OCI-LY7 (cell line): ENCODE measurements at regions not wholly inside any gene's neighbourhood (a gene's known extent, or its start where the extent isn't known, plus 50 kb on each side); places are given as distances from the start of the nearest gene placed in this dataset.

Experiments used
- BruUV-seq: library from RNA; stranded (reverse); fragments of 400-500 nt; replicated peaks from 2 replicates; lab custom pipeline; 2021; lab: Mats Ljungman, UMichigan
- CTCF ChIA-PET: fragments of 300-600 bp; sonication (Branson Sonifier 250); formaldehyde crosslinking; loops from one replicate; lab custom pipeline; 2022; ENCODE audit warnings: antibody characterized with exemption; ENCODE audit not compliant: unreplicated experiment; lab: Charles Lee
- POLR2A ChIA-PET: fragments of 300-600 bp; sonication (Branson Sonifier 250); formaldehyde crosslinking; loops from one replicate; lab custom pipeline; 2022; ENCODE audit warnings: antibody characterized with exemption; lab: Charles Lee
- DNase-seq: peaks from one replicate; pipeline ENCODE4 v3.0.0-alpha.2; 2015; ENCODE audit warnings: low spot score
- H2AFZ ChIP-seq: fragments of 200-600 bp; sonication (generic), shearing (Covaris generic); 2 replicates; pipeline ENCODE4 v1.6.1; 2014; ENCODE audit warnings: mild to moderate bottlenecking, antibody characterized with exemption, low read length, moderate library complexity
- H3K27ac ChIP-seq: fragments of 200-600 bp; sonication (generic); 2 replicates; pipeline ENCODE4 v1.5.1; 2014; ENCODE audit warnings: mixed run types, low read depth, mild to moderate bottlenecking, moderate library complexity, low read length, inconsistent platforms; ENCODE audit not compliant: poor library complexity, severe bottlenecking
- H3K36me3 ChIP-seq: fragments of 200-600 bp; sonication (generic); 2 replicates; pipeline ENCODE4 v1.6.1; 2014; ENCODE audit warnings: mild to moderate bottlenecking, antibody characterized with exemption, low read length, moderate library complexity, mixed read lengths; ENCODE audit not compliant: insufficient read depth
- H3K4me1 ChIP-seq: fragments of 200-600 bp; sonication (generic); 2 replicates; pipeline ENCODE4 v1.5.1; 2014; ENCODE audit warnings: mild to moderate bottlenecking, low read length; ENCODE audit not compliant: insufficient read depth, poor library complexity, severe bottlenecking
- H3K4me2 ChIP-seq: fragments of 200-600 bp; sonication (generic); 2 replicates; pipeline ENCODE4 v1.6.1; 2014; ENCODE audit warnings: mild to moderate bottlenecking, low read length
- H3K4me3 ChIP-seq: fragments of 200-600 bp; sonication (generic); 2 replicates; pipeline ENCODE4 v1.5.1; 2014; ENCODE audit warnings: mild to moderate bottlenecking, low read depth, low read length; ENCODE audit not compliant: poor library complexity, severe bottlenecking
- H3K79me2 ChIP-seq: fragments of 200-600 bp; sonication (generic); 2 replicates; pipeline ENCODE4 v1.6.1; 2016; ENCODE audit warnings: low read depth, mild to moderate bottlenecking, low read length, moderate library complexity, mixed read lengths; ENCODE audit not compliant: insufficient read depth
- H3K9me2 ChIP-seq: fragments of 200-600 bp; sonication (generic); 2 replicates; pipeline ENCODE4 v1.6.1; 2016; ENCODE audit warnings: mild to moderate bottlenecking, low read length, mixed read lengths; ENCODE audit not compliant: insufficient read depth
- H3K9me3 ChIP-seq: fragments of 200-600 bp; sonication (generic); 2 replicates; pipeline ENCODE4 v1.6.1; 2014; ENCODE audit warnings: mild to moderate bottlenecking, mixed run types, low read length, mixed read lengths
- H4K20me1 ChIP-seq: fragments of 200-600 bp; sonication (generic); 2 replicates; pipeline ENCODE4 v1.6.1; 2014; ENCODE audit warnings: mild to moderate bottlenecking, antibody characterized with exemption, low read length, moderate library complexity, mixed read lengths; ENCODE audit not compliant: insufficient read depth
- EZH2phosphoT487 ChIP-seq: fragments of 200-600 bp; sonication (generic); IDR thresholded peaks from 2 replicates; pipeline ENCODE4 v1.6.1; 2018; ENCODE audit warnings: low read depth, borderline replicate concordance, mild to moderate bottlenecking, mixed run types, antibody characterized with exemption, low read length, moderate library complexity, mixed read lengths
- intact Hi-C: fragments of 100-400 bp; cut with micrococcal nuclease; formaldehyde crosslinking; loops from one replicate; pipeline ENCODE4 v1.10.0; 2022; ENCODE audit not compliant: unreplicated experiment
- TF ChIP-seq, protein P1 (sequence below): fragments of 200-600 bp; sonication (generic); conservative IDR thresholded peaks from 2 replicates; pipeline ENCODE4 v1.5.1; 2014; ENCODE audit warnings: mild to moderate bottlenecking, antibody characterized with exemption, low read length, moderate library complexity, mixed read lengths

GRCh38 chr12:94783862-94784261 is 133.5 kb upstream of the TMCC3 start:
- intact Hi-C loops = no loop called here
- no peaks in the 10 kb centered on the region for H3K9me2 ChIP-seq
- POLR2A ChIA-PET = interaction anchor here (0.6 to 1.4 kb wide), 5 partner anchors 9 to 59 kb away, joined by 3 to 7 read pairs (median 3); no protein-coding TSS in a partner anchor
- H3K79me2 ChIP-seq = no peaks in the 10 kb centered on the region
- H3K9me3 ChIP-seq = peaks cover 17% of the 10 kb centered on the region; the same call in 1 of the 2 replicates
- CTCF ChIA-PET = interaction anchor here (1.2 kb wide), 1 partner anchor 9 kb away, joined by 4 read pairs; no protein-coding TSS in a partner anchor
- no peak overlapping the region for H3K4me3 ChIP-seq
- no peak overlapping the region for H2AFZ ChIP-seq
- no peak overlapping the region for H3K27ac ChIP-seq
- no peak for DNase-seq
- TF ChIP-seq, protein P1, sequence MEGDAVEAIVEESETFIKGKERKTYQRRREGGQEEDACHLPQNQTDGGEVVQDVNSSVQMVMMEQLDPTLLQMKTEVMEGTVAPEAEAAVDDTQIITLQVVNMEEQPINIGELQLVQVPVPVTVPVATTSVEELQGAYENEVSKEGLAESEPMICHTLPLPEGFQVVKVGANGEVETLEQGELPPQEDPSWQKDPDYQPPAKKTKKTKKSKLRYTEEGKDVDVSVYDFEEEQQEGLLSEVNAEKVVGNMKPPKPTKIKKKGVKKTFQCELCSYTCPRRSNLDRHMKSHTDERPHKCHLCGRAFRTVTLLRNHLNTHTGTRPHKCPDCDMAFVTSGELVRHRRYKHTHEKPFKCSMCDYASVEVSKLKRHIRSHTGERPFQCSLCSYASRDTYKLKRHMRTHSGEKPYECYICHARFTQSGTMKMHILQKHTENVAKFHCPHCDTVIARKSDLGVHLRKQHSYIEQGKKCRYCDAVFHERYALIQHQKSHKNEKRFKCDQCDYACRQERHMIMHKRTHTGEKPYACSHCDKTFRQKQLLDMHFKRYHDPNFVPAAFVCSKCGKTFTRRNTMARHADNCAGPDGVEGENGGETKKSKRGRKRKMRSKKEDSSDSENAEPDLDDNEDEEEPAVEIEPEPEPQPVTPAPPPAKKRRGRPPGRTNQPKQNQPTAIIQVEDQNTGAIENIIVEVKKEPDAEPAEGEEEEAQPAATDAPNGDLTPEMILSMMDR = no peak
- no peak for TF ChIP-seq EZH2phosphoT487
- no TSS peak for BruUV-seq
- H3K36me3 ChIP-seq = peaks cover 4% of the 10 kb centered on the region; the same call in 1 of the 2 replicates
- H3K4me1 ChIP-seq = peaks cover 31% of the 10 kb centered on the region
- H3K4me2 ChIP-seq = peak overlapping the region; percentile 23; the same call in 1 of the 2 replicates
- H4K20me1 ChIP-seq = no peaks in the 10 kb centered on the region

GRCh38 chr12:94783343-94783742 is 133.0 kb upstream of the TMCC3 start:
- H3K36me3 ChIP-seq = peaks cover 4% of the 10 kb centered on the region; the same call in 1 of the 2 replicates
- no peaks in the 10 kb centered on the region for H4K20me1 ChIP-seq
- DNase-seq = no peak
- peaks cover 17% of the 10 kb centered on the region; the same call in 1 of the 2 replicates for H3K9me3 ChIP-seq
- ChIA-PET CTCF (interaction anchor here (1.2 kb wide), 1 partner anchor 9 kb away, joined by 4 read pairs; no protein-coding TSS in a partner anchor), POLR2A (interaction anchor here (0.6 to 1.4 kb wide), 4 partner anchors 9 to 60 kb away, joined by 3 to 7 read pairs (median 4); no protein-coding TSS in a partner anchor)
- H3K4me3 ChIP-seq = no peak overlapping the region
- H2AFZ ChIP-seq = no peak overlapping the region
- intact Hi-C loops = no loop called here
- no peaks in the 10 kb centered on the region for H3K79me2 ChIP-seq
- no peak for TF ChIP-seq EZH2phosphoT487
- TF ChIP-seq, protein P1 = no peak
- no peaks in the 10 kb centered on the region for H3K9me2 ChIP-seq
- peaks cover 27% of the 10 kb centered on the region for H3K4me1 ChIP-seq
- BruUV-seq = no TSS peak
- H3K27ac ChIP-seq = no peak overlapping the region
- no peak overlapping the region for H3K4me2 ChIP-seq

DNA sequence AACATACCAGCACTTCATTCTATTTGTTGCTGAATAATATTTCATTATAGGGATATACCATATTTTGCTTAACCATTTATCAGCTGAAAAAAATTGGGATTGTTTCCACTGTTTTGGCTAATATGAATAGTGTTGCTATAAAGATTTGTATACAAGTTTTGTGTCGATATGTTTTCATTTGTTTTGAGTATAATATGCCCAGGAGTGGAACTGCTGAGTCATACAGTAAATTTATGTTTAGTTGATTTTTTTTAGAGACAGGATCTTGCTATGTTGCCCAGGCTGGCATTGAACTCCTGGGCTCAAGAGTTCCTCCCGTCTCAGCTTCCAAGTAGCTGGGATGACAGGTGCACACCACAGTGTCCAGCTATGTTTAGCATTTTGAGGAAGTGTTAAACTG is 131.5 kb upstream of the TMCC3 start:
- peaks cover 16% of the 10 kb centered on the region for H3K4me1 ChIP-seq
- TF ChIP-seq EZH2phosphoT487 = no peak
- TF ChIP-seq, protein P1 = no peak
- ChIA-PET CTCF (no interaction called here), POLR2A (interaction anchor here (0.6 to 1.5 kb wide), 3 partner anchors 9 to 61 kb away, joined by 3 to 5 read pairs (median 4); no protein-coding TSS in a partner anchor)
- BruUV-seq = no TSS peak
- H4K20me1 ChIP-seq = no peaks in the 10 kb centered on the region
- no peaks in the 10 kb centered on the region for H3K9me2 ChIP-seq
- H3K4me3 ChIP-seq = no peak overlapping the region
- no peaks in the 10 kb centered on the region for H3K79me2 ChIP-seq
- intact Hi-C loops = no loop called here
- no peak overlapping the region for H3K4me2 ChIP-seq
- DNase-seq = no peak
- H3K9me3 ChIP-seq = peaks cover 17% of the 10 kb centered on the region; the same call in 1 of the 2 replicates
- no peak overlapping the region for H3K27ac ChIP-seq
- peaks cover 4% of the 10 kb centered on the region; the same call in 1 of the 2 replicates for H3K36me3 ChIP-seq
- no peak overlapping the region for H2AFZ ChIP-seq
